ENCODE measurements at regions not wholly inside any gene's neighbourhood (a gene's known extent, or its start where the extent isn't known, plus 50 kb on each side); places are given as distances from the start of the nearest gene placed in this dataset.

- TF ChIP-seq CBX8 (IDR thresholded peaks at IDR 0.05; ENCODE audit: borderline replicate concordance, low read depth, low read length) (no peak), POLR2A (IDR thresholded peaks at IDR 0.05; ENCODE audit: control extremely low read depth in 1 of 2, low read depth in 2 of 2, low read length in 2 of 2) (no peak), SIRT6 (IDR thresholded peaks at IDR 0.05; ENCODE audit: low read length) (no peak), EZH2 (IDR thresholded peaks at IDR 0.05; ENCODE audit: low read depth, low read length, severe bottlenecking) (no peak), POLR2AphosphoS5 (IDR thresholded peaks at IDR 0.05; ENCODE audit: low read depth, low read length) (no peak), BACH1 (IDR thresholded peaks at IDR 0.05; ENCODE audit: low read length) (no peak), POU5F1 (IDR thresholded peaks at IDR 0.05; ENCODE audit: low read depth, low read length) (no peak)
- TF ChIP-seq, protein P1, sequence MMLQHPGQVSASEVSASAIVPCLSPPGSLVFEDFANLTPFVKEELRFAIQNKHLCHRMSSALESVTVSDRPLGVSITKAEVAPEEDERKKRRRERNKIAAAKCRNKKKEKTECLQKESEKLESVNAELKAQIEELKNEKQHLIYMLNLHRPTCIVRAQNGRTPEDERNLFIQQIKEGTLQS (IDR thresholded peaks at IDR 0.05; ENCODE audit: insufficient read depth, low read depth, low read length), result no peak
These were observed 190.3 kb downstream of the OPA1 start (continued) for GRCh38 chr3:193783166-193783896.

Data from H1 (cell line).